ENCODE measurements at regions not wholly inside any gene's neighbourhood (a gene's known extent, or its start where the extent isn't known, plus 50 kb on each side); places are given as distances from the start of the nearest gene placed in this dataset.
"Not testable (repeated sequence)": the region's sequence is repeated elsewhere in the genome, so short reads cannot be mapped to it uniquely, and the experiment has no call there.

DNA sequence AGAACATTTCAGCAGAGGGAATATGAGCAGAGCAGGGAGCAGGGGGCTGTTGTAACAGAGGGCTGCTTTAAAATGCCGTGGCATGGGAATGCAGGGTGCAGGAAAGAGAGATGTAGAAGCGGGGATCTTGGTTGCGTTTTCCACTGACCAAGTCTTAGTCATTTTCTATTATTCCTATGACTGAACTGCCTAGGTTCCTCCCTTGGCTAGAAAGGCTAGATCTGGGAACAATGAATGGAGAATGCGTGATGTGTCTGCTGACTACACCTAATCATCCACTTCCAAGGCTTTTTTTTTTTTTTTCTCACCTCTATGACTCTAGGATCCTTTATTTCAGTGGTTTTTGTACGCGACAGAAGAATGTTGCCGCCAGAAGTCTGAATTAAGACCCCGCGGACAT, 607.4 kb upstream of the TBL1XR1 start:
- H3K4me1 Mint-ChIP-seq (ENCODE audit: low read depth, unreplicated experiment): no peaks in the 10 kb centered on the region
- TF ChIP-seq, protein P1, sequence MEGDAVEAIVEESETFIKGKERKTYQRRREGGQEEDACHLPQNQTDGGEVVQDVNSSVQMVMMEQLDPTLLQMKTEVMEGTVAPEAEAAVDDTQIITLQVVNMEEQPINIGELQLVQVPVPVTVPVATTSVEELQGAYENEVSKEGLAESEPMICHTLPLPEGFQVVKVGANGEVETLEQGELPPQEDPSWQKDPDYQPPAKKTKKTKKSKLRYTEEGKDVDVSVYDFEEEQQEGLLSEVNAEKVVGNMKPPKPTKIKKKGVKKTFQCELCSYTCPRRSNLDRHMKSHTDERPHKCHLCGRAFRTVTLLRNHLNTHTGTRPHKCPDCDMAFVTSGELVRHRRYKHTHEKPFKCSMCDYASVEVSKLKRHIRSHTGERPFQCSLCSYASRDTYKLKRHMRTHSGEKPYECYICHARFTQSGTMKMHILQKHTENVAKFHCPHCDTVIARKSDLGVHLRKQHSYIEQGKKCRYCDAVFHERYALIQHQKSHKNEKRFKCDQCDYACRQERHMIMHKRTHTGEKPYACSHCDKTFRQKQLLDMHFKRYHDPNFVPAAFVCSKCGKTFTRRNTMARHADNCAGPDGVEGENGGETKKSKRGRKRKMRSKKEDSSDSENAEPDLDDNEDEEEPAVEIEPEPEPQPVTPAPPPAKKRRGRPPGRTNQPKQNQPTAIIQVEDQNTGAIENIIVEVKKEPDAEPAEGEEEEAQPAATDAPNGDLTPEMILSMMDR (IDR thresholded peaks at IDR 0.05; ENCODE audit: insufficient read depth in 1 of 2, low read depth in 1 of 2, low read length in 1 of 2, severe bottlenecking in 1 of 2, unreplicated experiment in 1 of 2): no peak
- no peaks in the 10 kb centered on the region for H3K27me3 ChIP-seq (replicated peaks; ENCODE audit: control insufficient read depth, insufficient read depth, low read length)
- 0 out of 2 replicates have a peak, but pooled peaks cover 11% of the 10 kb centered on the region for H3K9me3 ChIP-seq
- POLR2A ChIA-PET: no interaction called here
- CTCF ChIA-PET: no interaction called here
- no peaks in the 10 kb centered on the region for H3K27me3 Mint-ChIP-seq (ENCODE audit: insufficient read depth, unreplicated experiment)
- no peak overlapping the region for H3K4me3 Mint-ChIP-seq (ENCODE audit: unreplicated experiment)
- DNase-seq: no peak
- intact Hi-C loops (cut with micrococcal nuclease; ENCODE audit: unreplicated experiment): no loop called here
- BruUV-seq (replicated peaks): no TSS peak
- no peaks in the 10 kb centered on the region for H3K36me3 ChIP-seq (ENCODE audit: control insufficient read depth, insufficient read depth, low read length)
- no peak overlapping the region for H3K27ac Mint-ChIP-seq (ENCODE audit: unreplicated experiment)
- H3K4me1 ChIP-seq: peaks cover 10% of the 10 kb centered on the region
- no peaks in the 10 kb centered on the region for H3K36me3 Mint-ChIP-seq (ENCODE audit: insufficient read depth, unreplicated experiment)
- no peak overlapping the region for H3K4me3 ChIP-seq (ENCODE audit: low read depth, low read length)
- H3K9me3 Mint-ChIP-seq (ENCODE audit: unreplicated experiment): no peaks in the 10 kb centered on the region

DNA sequence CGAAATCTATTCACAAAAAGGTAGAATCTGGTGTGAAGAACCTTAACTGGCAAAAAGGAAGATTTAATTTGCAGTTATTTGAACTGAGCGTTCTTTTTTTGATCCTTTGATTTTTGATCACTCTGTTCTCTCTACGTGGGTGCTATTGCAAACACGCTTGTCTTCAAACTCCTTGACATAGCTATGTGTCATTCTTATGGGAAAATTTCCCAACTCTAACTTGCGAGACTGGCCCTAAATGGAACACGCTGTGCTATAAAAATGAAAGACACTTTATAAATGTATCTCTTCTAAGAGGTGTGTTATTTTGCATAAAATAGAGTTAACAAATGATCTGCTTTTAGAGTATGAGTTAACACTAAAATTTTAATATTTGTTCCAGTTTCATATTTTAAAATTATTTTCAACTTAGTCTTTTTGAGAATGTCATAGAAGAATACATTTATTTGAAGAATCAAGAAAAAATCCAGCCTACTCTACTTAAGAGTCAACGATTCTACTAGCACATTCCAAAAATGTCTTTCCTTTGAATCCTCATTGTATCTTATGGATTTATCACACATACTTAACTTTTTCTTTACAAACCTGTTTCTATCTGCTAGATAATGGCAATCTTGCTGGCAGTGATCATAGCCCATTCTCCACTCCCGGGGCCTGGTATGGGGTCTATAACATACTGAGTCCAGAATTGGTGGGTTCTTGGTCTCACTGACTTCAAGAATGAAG, 610.0 kb upstream of the TBL1XR1 start:
- DNase-seq: no peak
- 0 out of 2 replicates have a peak, but pooled peaks cover 11% of the 10 kb centered on the region for H3K9me3 ChIP-seq
- Mint-ChIP-seq H3K9me3 (ENCODE audit: unreplicated experiment) (no peaks in the 10 kb centered on the region), H3K36me3 (ENCODE audit: insufficient read depth, unreplicated experiment) (no peaks in the 10 kb centered on the region), H3K4me3 (ENCODE audit: unreplicated experiment) (no peak overlapping the region), H3K27me3 (ENCODE audit: insufficient read depth, unreplicated experiment) (no peaks in the 10 kb centered on the region), H3K27ac (ENCODE audit: unreplicated experiment) (no peak overlapping the region), H3K4me1 (ENCODE audit: low read depth, unreplicated experiment) (peaks cover 15% of the 10 kb centered on the region)
- no peaks in the 10 kb centered on the region for H3K36me3 ChIP-seq (ENCODE audit: control insufficient read depth, insufficient read depth, low read length)
- peaks cover 23% of the 10 kb centered on the region for H3K4me1 ChIP-seq
- TF ChIP-seq, protein P1 (IDR thresholded peaks at IDR 0.05; ENCODE audit: insufficient read depth in 1 of 2, low read depth in 1 of 2, low read length in 1 of 2, severe bottlenecking in 1 of 2, unreplicated experiment in 1 of 2): no peak
- H3K27me3 ChIP-seq (replicated peaks; ENCODE audit: control insufficient read depth, insufficient read depth, low read length): no peaks in the 10 kb centered on the region
- no peak overlapping the region for H3K4me3 ChIP-seq (ENCODE audit: low read depth, low read length)
- CTCF ChIA-PET: no interaction called here
- BruUV-seq (replicated peaks): no TSS peak
- POLR2A ChIA-PET: no interaction called here
- intact Hi-C loops (cut with micrococcal nuclease; ENCODE audit: unreplicated experiment): no loop called here

DNA sequence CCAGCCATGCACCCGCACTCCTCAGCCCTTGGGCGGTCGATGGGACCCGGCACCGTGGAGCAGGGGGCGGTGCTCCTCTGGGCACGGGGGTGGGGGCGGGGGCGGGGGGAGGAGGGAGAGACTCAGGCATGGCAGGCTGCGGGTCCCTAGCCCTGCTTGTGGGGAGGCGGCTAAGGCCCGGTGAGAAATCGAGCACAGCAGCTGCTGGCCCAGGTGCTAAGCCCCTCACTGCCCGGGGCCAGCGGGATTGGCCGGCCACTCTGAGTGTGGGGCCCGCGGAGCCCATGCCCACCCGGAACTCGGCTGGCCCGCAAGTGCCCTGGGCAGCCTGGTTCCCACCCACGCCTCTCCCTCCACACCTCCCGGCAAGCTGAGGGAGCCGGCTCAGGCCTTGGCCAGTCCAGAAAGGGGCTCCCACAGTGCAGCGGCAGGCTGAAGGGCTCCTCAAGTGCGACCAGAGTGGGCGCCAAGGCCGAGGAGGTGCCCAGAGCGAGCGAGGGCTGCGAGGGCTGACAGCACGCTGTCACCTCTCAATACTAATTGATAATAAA, 611.7 kb upstream of the TBL1XR1 start:
- BruUV-seq (replicated peaks); DNase-seq; CTCF ChIA-PET; H3K27me3 Mint-ChIP-seq (ENCODE audit: insufficient read depth, unreplicated experiment); H3K27me3 ChIP-seq (replicated peaks; ENCODE audit: control insufficient read depth, insufficient read depth, low read length); H3K36me3 Mint-ChIP-seq (ENCODE audit: insufficient read depth, unreplicated experiment); H3K4me3 Mint-ChIP-seq (ENCODE audit: unreplicated experiment); H3K4me3 ChIP-seq (ENCODE audit: low read depth, low read length); H3K27ac Mint-ChIP-seq (ENCODE audit: unreplicated experiment); intact Hi-C loops (cut with micrococcal nuclease; ENCODE audit: unreplicated experiment); H3K36me3 ChIP-seq (ENCODE audit: control insufficient read depth, insufficient read depth, low read length); H3K9me3 Mint-ChIP-seq (ENCODE audit: unreplicated experiment): not testable (repeated sequence)
- POLR2A ChIA-PET: interaction anchor here (0.6 kb wide), 1 partner anchor 18 kb away, joined by 3 read pairs; no protein-coding TSS in a partner anchor
- peaks cover 23% of the 10 kb centered on the region for H3K4me1 ChIP-seq
- peaks cover 15% of the 10 kb centered on the region for H3K4me1 Mint-ChIP-seq (ENCODE audit: low read depth, unreplicated experiment)
- H3K9me3 ChIP-seq: 0 out of 2 replicates have a peak, but pooled peaks cover 11% of the 10 kb centered on the region

All from Caco-2 (cell line).